ENCODE measurements at regions not wholly inside any gene's neighbourhood (a gene's known extent, or its start where the extent isn't known, plus 50 kb on each side); places are given as distances from the start of the nearest gene placed in this dataset.

DNA sequence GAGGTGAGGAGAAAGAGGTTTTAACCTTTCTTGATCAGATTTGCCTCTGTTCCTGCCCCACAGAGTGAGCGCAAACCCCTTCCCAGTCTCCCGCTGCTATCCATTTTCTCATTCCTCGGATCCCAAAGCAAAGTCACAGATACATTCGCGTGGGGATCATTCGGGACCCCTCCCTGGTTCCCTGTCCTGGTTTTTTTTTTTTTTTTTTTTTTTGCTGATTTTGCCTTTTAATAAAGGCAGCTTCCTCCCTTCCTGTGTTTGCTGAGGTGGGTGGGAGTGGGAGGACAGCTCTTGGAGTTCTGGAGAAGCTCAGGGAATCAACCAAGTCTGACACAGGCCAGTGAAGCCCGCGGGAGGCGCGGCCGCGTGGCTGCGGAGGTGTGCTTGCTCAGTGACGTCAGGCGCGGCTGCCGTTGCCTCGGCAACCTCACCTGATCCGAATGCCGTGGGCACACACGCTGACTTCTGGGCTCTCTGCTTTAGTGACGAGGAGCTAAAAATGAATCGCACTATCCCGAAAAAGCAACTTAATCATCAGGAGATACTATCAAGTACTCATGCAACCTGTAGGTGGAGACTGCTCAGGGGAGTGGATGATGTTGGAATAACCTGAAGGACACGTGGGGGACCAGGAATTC, 106.4 kb downstream of the TBX19 start:
- peak; percentile 56 for DNase-seq (ENCODE audit: low spot score)

DNA sequence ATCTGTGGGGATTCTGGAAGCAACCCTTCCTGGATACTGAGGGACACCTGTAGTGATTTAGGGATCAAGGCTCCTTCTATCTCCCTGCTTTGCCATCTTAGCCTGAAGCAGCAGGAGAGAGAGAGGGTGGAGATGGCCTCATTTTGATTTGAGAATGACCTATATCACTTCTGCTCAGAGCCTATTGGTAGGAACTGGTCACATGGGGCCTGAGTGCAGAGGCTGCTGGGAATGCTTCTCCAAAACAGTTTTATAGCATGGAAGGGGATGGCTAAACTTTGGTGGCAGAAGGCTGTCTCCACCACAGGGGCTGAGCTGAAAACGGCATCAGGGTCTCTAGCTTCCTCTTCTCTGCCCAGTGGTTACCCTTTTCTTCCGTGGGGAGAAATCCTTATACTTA, 105.8 kb downstream of the TBX19 start:
- DNase-seq (ENCODE audit: low spot score): peak; percentile 22

DNA sequence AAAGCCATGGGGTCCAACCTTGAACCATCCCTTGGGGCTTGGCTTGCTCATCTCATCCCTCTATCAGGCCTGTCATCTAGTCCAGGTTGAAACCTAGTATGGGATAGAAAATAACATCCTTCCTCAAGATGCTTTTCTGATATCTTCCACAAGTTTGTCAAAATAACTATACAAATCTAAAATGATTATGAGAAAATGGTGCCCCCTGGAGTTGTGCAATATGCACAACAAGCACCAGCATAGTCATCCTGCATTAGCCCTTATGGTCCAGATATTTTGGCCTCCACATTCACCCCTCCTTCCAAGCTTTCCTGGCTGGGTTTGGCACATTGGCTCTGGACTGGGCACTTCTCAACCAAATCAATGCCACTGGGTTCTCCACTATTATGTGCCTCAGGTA, 101.2 kb downstream of the TBX19 start:
- no peak for DNase-seq (ENCODE audit: low spot score)

DNA sequence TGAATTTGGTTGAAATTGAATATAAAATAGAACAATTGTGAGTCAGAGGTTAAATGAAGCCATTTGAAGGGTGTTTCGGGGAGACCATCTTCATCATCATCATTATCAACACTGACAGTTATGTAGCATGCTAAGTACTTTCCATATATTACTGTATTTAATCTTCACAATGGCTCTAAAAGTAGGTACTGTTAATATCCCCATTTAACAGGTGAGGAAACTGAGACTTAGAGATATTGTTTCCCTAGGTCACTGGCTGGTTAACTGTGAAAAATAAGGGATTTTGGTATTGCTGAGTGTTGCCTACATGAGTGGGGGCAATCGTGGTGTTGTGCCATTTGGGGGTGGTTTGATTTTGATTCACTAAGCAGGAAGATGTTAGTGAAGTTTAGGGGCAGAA, 100.3 kb downstream of the TBX19 start:
- no peak for DNase-seq (ENCODE audit: low spot score)

DNA sequence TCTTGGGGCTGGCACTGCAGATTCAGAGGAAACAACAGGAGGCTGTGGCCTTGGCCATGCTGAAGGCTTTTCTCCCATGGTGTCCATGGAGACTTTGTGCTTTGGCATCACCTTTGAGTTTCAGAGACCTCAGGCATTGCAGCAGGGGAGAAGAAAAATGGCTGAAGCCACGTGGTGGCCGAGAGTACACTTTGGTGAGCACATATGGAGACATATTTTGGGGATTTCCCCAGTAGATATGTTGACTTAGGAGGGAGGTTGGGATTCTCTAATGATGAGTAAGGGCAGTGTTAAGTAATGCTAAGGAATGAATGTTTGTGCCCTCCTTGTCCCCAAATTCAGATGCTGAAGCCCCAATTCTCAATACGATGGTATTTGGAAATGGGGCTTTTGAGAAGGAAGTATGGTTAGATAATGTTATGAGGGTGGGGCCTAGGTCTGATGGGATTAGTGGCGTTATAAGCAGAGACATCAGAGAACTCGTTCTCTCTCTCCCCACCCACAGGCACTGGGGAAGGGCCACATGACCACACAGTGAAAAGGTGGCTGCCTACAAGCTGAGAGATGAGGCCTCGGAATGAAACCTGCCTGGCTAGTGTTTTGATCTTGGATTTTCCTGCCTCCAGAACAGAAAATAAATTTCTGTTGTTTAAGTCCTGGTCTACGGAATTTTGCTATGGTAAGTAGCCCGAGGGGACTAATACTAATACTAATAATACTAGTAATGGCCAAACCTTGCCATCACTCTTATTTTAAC, 98.6 kb downstream of the TBX19 start:
- DNase-seq (ENCODE audit: low spot score): no peak

DNA sequence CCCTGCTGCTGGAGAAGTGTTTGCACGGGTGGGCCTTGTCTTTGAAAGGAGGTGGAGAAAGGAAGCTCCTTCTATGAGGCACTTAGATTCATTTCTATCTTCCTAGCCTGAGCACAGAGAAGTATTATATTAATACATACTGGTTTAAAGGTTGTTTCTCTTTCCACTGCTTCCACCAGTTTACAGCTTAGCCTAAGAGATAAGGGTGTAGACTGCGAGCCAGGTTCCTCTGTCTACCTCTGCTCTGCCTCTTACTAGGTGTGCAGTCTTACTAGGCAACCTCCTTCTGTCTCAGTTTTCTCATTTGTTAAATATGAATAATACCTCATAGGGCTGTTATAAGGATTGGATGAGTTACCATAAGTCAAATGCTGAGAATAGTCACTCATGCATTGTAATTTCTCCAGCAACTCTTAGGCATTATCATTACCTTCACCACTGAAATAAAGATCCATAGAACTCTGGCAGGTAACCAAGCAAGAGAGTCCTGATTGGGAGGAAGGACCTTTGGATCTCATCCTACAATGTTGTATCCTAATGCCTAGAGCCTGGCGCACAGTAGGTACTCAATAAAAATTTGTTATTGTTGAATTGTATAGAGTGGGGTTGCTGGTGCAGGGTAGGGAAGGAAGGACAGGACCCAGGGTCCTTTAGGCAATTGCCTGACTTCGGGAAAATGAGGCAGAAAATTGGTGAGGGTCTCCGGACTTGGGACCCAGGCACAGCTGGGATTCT, 95.1 kb downstream of the TBX19 start:
- DNase-seq (ENCODE audit: low spot score): no peak

DNA sequence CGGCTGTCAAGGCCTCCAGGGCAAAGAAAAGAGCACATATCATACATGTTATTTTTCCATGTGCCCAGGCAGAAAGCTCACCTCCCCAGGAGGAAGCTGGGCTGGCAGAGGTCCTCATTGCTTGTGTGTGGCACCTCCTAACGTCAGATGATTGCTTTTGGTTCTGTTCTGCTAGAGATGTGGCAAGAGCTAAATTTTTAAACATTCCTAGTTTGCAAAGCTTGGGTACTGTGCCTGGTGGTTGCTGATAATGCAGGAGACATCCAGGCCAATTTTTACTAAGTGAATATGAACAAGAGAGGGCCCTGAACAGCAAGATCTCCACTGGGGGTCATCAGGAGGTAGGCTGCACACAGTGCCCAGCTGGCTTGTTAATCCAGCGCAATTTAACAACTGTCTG, 93.9 kb downstream of the TBX19 start:
- DNase-seq (ENCODE audit: low spot score): no peak

GRCh38 chr1:168373869-168374268, 93.2 kb downstream of the TBX19 start:
- DNase-seq (ENCODE audit: low spot score): no peak

- peak; percentile 39 for DNase-seq (ENCODE audit: low spot score)
These were observed 92.2 kb downstream of the TBX19 start for GRCh38 chr1:168372861-168373371.

DNA sequence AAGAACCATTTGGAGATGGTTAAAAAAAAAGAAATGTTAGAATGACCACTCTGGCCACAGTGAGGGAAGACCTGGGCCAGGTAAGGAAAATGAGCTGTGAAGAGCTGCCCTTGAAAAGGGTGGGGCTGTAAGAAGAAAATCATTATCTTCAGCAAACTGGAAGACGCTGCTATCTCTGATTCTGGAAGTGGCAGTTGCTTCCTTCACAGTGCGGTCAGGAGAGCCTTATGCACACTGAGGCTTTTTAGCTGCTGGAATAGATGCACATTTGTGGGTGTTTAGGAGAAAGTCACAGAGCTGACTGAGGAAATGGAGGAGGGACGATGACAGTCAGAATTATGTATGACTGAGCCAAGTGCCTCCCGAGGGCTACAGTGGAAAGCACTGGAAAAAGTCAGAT, 91.6 kb downstream of the TBX19 start:
- peak; percentile 23 for DNase-seq (ENCODE audit: low spot score)

- peak; percentile 13 for DNase-seq (ENCODE audit: low spot score)
These were observed 90.8 kb downstream of the TBX19 start for GRCh38 chr1:168371477-168371876.

- DNase-seq (ENCODE audit: low spot score): no peak
These were observed 89.9 kb downstream of the TBX19 start for GRCh38 chr1:168370586-168370985.

DNA sequence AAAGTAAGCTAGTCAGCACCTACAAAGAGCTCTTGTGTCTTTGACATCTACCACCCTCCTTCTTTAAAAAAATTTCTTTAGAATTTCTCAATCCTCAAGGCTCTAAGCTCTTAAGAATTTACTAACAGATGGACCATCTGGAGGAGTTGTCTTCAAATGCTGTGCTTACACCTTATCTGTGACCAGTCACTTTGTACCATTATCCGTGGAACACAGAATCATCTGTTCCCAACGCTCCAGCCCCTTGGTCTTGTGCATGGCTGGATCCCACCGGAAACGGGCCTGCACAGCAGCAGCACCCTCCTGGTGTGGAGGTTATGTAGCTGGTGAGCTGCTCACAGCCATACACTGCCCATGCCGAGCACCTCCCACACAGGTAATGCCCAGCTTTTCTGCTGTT, 89.0 kb downstream of the TBX19 start:
- no peak for DNase-seq (ENCODE audit: low spot score)

- no peak for DNase-seq (ENCODE audit: low spot score)
These were observed 87.5 kb downstream of the TBX19 start for GRCh38 chr1:168368131-168368530.

DNA sequence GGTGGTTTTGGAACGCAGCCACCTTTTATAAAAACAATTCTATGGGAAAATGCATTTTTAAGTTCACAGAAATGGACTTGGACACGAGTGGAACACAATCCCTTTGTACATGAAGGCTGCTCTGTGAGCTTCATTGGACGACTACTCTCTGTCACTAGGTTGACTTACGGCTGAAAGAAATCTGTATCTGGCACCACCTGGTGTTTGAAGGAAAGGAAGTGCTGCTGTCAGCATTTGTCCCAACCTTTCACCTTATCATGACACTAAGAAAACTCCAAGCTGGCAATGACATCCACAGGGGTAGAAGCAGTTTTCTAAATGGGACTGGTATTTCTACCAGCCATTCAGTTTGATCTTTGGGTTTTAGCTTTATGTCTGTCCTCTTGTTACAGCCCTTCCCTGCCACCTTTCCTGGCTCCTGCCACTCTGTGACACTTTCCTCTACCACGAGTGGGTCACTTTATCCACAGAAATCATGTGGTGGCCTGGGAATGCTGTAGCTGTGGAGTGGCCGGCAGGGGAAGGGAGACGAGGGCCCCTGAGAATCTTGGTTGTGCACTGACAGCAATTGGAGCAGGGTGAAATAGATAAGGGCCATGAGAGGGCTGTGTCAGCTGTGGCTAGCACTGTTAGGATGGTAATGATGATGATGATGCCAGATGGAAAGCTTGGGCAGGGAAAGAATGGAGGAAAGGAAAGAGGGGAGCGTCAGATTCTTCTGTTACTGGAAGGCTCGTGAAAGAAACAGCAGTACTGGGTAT, 85.2 kb downstream of the TBX19 start:
- no peak for DNase-seq (ENCODE audit: low spot score)
